ENCODE measurements at regions not wholly inside any gene's neighbourhood (a gene's known extent, or its start where the extent isn't known, plus 50 kb on each side); places are given as distances from the start of the nearest gene placed in this dataset.

DNA sequence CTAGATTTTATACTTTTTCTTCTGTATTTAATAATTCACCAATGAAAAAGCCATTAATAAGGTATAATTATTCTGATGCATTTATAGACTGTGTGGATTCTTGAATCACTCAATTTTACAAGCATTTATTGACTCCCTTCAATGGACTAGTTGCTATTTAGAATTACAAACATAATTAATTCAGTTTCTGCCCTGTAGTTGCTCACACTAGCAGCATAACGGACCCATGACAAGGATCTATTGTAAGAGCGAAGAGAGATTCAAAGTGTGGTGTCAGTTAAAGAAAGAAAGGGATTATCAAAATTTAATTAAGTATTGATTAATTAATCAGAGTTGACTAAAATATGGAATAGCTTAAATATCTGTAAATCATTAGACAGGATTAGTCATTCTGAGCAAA, 602.6 kb upstream of the PTCHD4 start:
- TF ChIP-seq, protein P1, sequence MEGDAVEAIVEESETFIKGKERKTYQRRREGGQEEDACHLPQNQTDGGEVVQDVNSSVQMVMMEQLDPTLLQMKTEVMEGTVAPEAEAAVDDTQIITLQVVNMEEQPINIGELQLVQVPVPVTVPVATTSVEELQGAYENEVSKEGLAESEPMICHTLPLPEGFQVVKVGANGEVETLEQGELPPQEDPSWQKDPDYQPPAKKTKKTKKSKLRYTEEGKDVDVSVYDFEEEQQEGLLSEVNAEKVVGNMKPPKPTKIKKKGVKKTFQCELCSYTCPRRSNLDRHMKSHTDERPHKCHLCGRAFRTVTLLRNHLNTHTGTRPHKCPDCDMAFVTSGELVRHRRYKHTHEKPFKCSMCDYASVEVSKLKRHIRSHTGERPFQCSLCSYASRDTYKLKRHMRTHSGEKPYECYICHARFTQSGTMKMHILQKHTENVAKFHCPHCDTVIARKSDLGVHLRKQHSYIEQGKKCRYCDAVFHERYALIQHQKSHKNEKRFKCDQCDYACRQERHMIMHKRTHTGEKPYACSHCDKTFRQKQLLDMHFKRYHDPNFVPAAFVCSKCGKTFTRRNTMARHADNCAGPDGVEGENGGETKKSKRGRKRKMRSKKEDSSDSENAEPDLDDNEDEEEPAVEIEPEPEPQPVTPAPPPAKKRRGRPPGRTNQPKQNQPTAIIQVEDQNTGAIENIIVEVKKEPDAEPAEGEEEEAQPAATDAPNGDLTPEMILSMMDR (IDR thresholded peaks at IDR 0.05), result no peak
- TF ChIP-seq POLR2AphosphoS5 (IDR thresholded peaks at IDR 0.05), result no peak
